ENCODE measurements at regions not wholly inside any gene's neighbourhood (a gene's known extent, or its start where the extent isn't known, plus 50 kb on each side); places are given as distances from the start of the nearest gene placed in this dataset.

DNA sequence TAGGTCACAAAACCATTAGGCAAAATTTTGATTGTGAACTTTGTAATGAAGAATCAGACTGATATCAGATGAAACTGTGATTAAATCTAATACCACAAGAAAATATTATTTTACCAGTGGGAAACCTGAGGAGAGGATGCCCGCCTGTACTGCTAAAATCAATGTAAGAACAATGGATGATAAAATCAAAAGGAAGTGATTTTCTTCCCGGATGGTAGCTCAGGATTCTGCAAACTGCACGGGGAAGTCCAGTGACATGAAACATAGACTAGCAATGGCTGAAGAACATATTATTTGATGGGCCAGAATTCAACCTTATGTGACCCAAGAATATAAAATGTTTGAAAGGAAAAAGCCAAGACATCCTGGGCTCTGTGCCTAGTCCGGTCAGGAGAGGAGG lies 974.9 kb downstream of the PCDH18 start:
- no peak for DNase-seq (ENCODE audit: low read depth)

DNA sequence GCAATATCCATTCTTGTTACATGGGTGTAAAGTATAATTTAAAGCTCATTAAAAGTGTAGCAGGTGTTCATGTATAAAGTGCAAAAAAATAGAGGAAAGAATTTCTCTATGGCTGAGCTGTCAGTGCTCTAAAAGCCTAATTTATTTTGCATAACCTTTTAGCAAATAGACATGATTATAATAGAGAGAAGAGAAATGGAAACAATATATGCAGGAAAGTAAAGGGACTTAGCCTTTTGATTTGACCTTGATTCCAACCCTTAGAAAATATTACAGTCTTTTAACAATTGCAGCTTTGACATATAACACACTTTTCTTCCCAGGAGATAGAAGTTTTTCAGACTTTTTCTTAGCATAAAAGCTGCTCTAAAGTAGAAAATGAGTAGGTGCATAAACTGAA lies 978.3 kb downstream of the PCDH18 start:
- no peak for DNase-seq (ENCODE audit: low read depth)

- no peak for DNase-seq (ENCODE audit: low read depth)
Observed at GRCh38 chr4:136551753-136552152, 980.5 kb downstream of the PCDH18 start.

DNA sequence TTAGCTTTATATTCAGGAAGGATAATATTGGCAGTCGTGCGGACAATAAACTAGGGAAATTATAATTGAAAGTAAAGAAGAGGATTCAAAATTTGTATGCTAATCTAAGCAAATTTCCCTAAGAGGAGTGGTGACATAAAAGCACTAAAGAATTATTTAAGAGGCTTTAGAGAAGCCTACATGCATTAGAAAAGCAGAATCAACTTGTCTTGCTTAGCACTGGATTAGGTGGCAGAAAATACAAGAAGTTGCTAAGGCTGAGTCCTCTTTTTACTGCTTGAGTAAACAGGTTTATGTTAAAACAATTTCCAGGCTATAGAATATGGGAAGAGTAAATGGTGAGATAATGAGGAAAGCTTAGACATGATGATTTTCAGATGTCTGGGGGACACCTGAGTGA lies 991.5 kb downstream of the PCDH18 start:
- DNase-seq (ENCODE audit: low read depth), result no peak

DNA sequence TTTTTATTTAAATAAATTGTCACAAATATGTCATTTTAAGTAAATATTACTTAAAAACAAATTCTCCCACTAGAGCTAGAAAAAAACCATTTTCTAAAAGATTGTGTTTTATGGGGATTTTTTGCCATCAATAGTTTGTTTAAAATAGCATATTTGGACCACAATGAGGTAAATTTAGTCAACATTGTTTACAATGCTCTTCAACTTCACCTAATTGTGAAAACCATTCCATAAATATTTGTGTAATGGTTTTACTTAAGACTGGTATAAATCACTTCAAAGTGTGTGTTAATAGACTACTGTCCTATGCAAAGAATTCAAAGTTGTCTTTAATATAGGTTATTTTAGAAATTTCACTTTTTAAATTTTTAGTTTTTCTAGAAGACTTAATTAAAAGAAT lies 1004.2 kb downstream of the PCDH18 start:
- no peak for DNase-seq (ENCODE audit: low read depth)

DNA sequence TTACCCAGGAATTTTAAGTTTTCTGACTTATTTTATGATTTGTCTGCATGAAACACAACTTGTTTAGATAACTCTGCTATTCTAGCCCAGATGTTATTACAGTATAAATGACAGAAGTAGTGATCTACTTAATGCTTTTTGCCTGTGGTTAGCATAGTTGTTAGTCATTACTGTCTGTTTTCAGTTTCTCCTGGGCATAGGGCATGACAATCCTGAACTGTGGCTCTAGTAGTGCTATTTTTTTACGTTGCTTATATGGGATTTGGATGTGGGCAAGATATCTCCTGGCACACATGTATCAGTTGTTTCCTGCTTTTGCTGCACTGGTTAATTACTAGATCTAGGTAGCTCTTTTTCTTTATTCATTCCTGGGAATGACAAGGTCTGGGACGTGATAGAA lies 1005.8 kb downstream of the PCDH18 start:
- DNase-seq (ENCODE audit: low read depth), result peak; percentile 48

GRCh38 chr4:136524039-136524438 lies 1008.3 kb downstream of the PCDH18 start:
- no peak for DNase-seq (ENCODE audit: low read depth)

DNA sequence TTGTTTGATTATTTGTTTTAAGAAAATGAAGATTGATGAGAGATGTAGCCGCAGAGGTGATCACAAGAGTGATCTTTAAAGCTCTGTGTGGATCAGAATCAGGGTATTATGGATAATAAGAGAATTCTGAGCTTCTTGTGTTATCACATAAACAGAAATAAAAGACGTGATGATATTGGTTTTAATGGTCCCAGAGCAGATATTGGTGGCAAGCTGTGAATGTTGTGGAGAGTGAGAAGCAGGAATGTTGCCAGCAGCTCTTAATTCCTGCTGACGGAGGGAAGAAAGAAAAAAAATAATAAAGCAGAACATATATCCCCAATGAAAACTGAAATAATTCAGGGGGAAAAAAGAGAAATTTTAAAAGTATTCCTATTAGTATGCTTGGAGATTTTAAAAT lies 1015.9 kb downstream of the PCDH18 start:
- no peak for DNase-seq (ENCODE audit: low read depth)

DNA sequence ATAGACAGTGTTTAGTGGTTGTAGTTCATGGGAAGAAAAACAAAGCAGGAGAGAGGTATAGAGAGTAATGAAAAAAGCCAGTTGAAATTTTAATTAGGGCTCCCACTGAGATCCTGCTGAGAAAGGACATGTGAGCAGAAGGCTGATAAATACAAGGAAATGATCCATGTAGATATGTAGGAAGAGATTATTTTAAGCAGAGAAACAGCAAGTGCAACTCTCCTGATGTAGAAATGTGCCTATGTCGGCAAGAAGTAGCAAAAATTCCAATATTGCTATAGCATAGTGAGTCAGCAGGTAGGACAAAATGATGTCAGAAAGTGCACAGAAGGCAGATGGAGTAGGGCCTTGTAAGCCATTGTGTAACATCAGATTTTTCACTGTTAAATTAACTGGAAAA lies 1027.3 kb downstream of the PCDH18 start:
- no peak for DNase-seq (ENCODE audit: low read depth)

- no peak for DNase-seq (ENCODE audit: low read depth)
Observed at GRCh38 chr4:136495851-136496250, 1036.4 kb downstream of the PCDH18 start.

DNA sequence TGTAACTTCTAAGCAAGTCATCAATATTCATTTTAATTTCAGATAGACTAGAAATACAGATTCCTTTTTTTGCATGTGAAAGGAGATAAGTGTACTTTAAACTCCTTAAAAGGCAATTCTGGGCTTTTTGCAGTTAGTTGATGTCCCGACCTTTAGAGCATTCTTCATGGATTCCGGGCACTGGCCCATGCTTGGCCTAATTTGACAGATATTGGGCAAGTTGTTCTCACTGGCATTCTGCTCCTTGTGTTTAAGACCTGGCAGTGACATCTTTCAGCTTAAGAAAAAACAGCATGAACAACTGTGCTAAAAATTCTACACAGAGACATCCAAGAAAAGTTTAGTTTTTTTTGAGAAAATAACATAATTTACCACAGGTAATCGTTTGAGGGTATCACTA lies 1037.2 kb downstream of the PCDH18 start:
- DNase-seq (ENCODE audit: low read depth), result no peak

DNA sequence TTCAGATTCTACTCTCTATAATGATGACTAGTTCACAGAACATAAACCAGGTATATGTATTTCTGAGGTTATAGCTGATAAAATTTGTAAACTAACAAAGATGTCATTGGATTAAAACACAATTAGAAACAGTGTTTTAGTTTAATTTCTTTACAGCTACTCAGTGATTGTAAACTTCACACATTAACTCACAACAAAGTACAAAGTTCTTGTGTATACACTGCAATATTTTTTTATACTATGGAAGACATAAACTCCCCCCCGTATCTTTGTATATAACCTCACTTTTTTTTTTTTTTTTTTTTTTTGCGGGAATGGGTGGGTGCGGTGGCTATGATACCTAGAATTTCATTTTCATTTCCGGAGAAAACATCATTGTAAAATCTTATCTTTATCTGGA lies 1043.2 kb downstream of the PCDH18 start:
- DNase-seq (ENCODE audit: low read depth), result no peak

DNA sequence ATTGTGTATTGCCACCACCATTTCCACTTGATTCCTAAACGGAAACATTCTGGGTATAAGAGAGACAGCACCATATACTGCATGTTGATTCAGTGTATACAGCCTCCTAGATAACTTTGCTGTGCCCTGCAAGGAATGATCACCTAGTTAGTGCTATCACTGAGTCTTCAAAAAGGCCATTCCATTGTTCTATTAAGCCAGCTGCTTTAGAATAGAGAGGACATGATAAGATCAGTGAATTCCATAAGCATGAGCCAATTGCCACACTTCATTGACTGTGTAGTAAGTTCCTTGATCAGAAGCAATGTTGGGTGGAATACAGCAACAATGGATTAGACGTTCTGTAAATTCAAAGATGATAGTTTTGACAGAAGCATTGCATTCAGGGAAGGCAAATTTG lies 1047.3 kb downstream of the PCDH18 start:
- no peak for DNase-seq (ENCODE audit: low read depth)

DNA sequence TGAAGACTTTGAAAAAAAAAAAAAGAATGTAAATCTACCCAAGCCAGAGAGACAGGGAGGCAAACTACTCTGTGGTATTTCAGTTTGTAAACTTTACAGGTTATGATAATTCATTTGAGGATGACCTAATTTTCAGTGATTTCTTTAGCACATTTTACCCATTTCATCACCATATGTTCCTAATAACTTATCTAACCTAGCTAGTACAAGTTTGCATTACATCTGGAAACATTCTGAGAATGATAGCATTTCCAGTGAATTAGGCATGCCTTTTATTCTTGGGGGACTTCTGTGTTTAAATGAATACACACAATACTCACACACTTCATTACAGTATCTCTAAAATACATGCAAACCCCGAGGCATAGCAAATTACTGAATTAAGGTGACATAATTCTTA lies 1055.5 kb downstream of the PCDH18 start:
- no peak for DNase-seq (ENCODE audit: low read depth)

DNA sequence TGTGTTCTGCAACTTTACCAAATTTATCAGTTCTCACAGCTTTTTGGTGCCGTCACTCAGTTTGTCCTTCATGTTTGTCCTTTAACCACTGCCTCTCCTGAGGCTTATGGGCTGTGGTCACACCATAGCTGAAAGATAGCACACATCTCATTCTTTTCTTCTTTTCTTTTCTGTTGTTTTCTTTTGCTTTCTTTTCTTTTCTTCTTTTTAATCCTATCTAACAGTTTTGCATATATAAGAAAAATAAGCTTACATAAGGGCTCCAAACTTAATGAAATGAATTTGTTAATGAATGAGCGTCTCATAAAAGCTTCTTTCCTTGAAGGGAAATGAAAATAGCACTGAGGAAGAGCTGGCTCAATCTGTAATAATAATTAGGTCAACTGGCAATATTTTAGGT lies 1061.2 kb downstream of the PCDH18 start:
- DNase-seq (ENCODE audit: low read depth), result no peak

DNA sequence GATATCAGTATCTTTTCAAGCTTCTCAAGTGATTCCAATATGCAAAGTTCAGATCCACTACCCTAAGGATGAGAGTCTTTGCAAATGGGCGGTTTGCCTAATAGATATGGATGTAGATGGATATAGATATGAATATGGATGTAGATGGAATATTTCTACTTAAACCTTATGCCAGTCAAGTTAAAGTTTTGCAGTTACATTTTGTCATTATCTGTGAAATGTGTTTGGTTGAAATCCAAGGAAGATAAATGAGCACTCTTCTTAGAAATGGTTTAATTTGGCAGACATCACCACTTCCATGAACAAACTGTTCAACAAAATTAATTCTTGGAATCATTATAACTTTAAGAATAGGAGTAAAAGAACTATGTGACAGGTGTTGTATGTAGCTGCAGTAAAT lies 1066.6 kb downstream of the PCDH18 start:
- DNase-seq (ENCODE audit: low read depth), result no peak

DNA sequence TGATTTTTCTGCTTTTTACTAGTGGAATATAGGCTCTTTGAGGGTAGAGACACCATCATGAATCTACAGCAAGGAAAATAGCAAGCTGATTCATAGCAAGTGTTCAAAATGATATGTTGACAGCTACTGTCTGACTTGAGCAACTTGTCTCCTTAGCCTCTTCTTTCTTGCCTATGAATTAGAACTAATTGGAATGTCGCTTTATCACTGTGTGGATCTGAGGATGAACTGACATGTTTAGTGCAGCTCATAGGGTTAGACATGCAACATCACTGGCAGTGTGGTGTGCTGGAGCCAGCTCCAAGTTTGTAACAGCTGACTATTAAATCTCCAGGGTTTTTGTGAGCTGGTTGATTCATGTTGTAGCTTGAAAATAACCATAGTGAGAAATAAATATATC lies 1068.4 kb downstream of the PCDH18 start:
- DNase-seq (ENCODE audit: low read depth), result no peak

DNA sequence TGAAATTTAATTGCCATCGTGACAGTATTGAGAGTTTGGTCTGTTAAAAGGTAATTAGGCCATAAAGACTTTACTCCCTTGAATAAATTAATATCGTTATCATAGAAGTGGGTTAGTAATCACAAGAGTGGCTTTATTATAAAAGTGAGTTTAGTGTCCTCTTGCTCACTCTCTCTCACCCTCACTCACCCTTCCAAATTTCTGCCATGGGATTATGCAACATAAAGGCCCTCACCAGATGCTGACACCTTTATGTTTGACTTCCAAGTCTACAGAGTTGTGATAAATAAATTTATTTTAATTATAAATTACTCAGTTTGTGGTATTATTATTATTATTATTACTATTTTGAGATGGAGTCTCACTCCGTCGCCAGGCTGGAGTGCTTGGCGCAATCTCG lies 1070.8 kb downstream of the PCDH18 start:
- no peak for DNase-seq (ENCODE audit: low read depth)

DNA sequence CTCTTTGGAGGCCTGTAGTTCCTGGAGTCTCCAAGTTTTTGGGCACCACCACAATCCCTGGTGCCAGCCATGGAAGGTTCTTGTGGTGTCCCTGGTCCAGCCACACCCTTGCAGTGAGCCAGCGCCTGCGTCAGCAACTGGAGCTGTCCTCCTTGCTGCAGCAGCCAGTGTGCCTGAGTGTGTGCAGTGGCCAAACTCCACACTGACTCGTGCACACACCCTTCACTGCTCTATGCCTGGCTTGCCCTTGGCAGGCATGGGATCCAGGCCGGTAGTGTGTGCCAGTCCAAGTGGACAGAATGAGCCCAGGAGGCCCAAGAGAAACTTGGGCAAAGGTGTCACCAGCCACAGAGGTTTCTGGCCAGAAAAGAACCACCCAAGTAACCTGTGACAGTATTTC lies 1074.0 kb downstream of the PCDH18 start:
- no peak for DNase-seq (ENCODE audit: low read depth)

GRCh38 chr4:136457577-136457976 lies 1074.7 kb downstream of the PCDH18 start:
- no peak for DNase-seq (ENCODE audit: low read depth)

- no peak for DNase-seq (ENCODE audit: low read depth)
Observed at GRCh38 chr4:136457004-136457403, 1075.3 kb downstream of the PCDH18 start.

- no peak for DNase-seq (ENCODE audit: low read depth)
Observed at GRCh38 chr4:136443006-136443405, 1089.3 kb downstream of the PCDH18 start.

DNA sequence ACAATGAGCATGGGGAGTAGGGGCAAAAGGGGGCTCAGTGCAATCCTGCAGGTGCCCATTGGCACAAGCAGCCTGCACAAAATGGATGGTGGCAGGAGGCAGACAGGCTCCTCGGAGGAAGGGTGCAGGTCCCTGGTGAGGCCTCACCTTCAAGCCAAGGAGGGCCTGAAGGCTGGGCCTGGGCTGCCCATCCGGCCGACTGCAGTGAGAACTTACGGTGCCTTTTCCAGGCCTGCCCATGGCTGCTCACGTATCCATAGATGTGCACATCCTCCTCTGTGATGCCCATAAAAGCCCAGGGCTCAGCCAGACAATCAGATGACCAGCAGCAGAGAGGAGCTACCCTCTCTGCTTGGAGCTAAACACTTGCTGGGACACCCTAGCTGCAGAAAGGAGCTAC lies 1089.8 kb downstream of the PCDH18 start:
- no peak for DNase-seq (ENCODE audit: low read depth)

- no peak for DNase-seq (ENCODE audit: low read depth)
Observed at GRCh38 chr4:136441629-136442282, 1090.5 kb downstream of the PCDH18 start.
